ENCODE measurements at regions not wholly inside any gene's neighbourhood (a gene's known extent, or its start where the extent isn't known, plus 50 kb on each side); places are given as distances from the start of the nearest gene placed in this dataset.

- no peak for DNase-seq (ENCODE audit: extremely low read depth, low read depth)
- TF ChIP-seq CTCF (IDR thresholded peaks at IDR 0.05; ENCODE audit: low read depth, low read length, missing control alignments) = no peak
- no peak overlapping the region for H3K4me3 ChIP-seq (replicated peaks; ENCODE audit: low read depth, low read length)
Measured at GRCh38 chr4:84089652-84090437, 409.2 kb downstream of the NKX6-1 start.

GRCh38 chr4:84085986-84086385, 413.1 kb downstream of the NKX6-1 start:
- H3K4me3 ChIP-seq (replicated peaks; ENCODE audit: low read depth, low read length) = no peak overlapping the region
- no peak for TF ChIP-seq CTCF (IDR thresholded peaks at IDR 0.05; ENCODE audit: low read depth, low read length, missing control alignments)
- DNase-seq (ENCODE audit: extremely low read depth, low read depth) = no peak

- TF ChIP-seq CTCF (IDR thresholded peaks at IDR 0.05; ENCODE audit: low read depth, low read length, missing control alignments) = no peak
- no peak for DNase-seq (ENCODE audit: extremely low read depth, low read depth)
Measured at GRCh38 chr4:84070289-84070688, 428.8 kb downstream of the NKX6-1 start.

GRCh38 chr4:84063619-84064018, 435.5 kb downstream of the NKX6-1 start:
- no peak overlapping the region for H3K4me3 ChIP-seq (replicated peaks; ENCODE audit: low read depth, low read length)
- no peak for DNase-seq (ENCODE audit: extremely low read depth, low read depth)
- no peak for TF ChIP-seq CTCF (IDR thresholded peaks at IDR 0.05; ENCODE audit: low read depth, low read length, missing control alignments)

More at GRCh38 chr4:84070289-84070688, 428.8 kb downstream of the NKX6-1 start:
- no peak overlapping the region for H3K4me3 ChIP-seq (replicated peaks; ENCODE audit: low read depth, low read length)

- no peak overlapping the region for H3K4me3 ChIP-seq (replicated peaks; ENCODE audit: low read depth, low read length)
- TF ChIP-seq CTCF (IDR thresholded peaks at IDR 0.05; ENCODE audit: low read depth, low read length, missing control alignments) = no peak
- no peak for DNase-seq (ENCODE audit: extremely low read depth, low read depth)
Measured at GRCh38 chr4:84058201-84058600, 440.9 kb downstream of the NKX6-1 start.

- TF ChIP-seq CTCF (IDR thresholded peaks at IDR 0.05; ENCODE audit: low read depth, low read length, missing control alignments) = no peak
- H3K4me3 ChIP-seq (replicated peaks; ENCODE audit: low read depth, low read length) = no peak overlapping the region
- DNase-seq (ENCODE audit: extremely low read depth, low read depth) = no peak
Measured at GRCh38 chr4:84051639-84052038, 447.5 kb downstream of the NKX6-1 start.

GRCh38 chr4:84051089-84051488, 448.0 kb downstream of the NKX6-1 start:
- no peak for DNase-seq (ENCODE audit: extremely low read depth, low read depth)
- no peak for TF ChIP-seq CTCF (IDR thresholded peaks at IDR 0.05; ENCODE audit: low read depth, low read length, missing control alignments)
- no peak overlapping the region for H3K4me3 ChIP-seq (replicated peaks; ENCODE audit: low read depth, low read length)

Data from HFF-Myc (cell line).